ENCODE measurements at regions not wholly inside any gene's neighbourhood (a gene's known extent, or its start where the extent isn't known, plus 50 kb on each side); places are given as distances from the start of the nearest gene placed in this dataset.

DNA sequence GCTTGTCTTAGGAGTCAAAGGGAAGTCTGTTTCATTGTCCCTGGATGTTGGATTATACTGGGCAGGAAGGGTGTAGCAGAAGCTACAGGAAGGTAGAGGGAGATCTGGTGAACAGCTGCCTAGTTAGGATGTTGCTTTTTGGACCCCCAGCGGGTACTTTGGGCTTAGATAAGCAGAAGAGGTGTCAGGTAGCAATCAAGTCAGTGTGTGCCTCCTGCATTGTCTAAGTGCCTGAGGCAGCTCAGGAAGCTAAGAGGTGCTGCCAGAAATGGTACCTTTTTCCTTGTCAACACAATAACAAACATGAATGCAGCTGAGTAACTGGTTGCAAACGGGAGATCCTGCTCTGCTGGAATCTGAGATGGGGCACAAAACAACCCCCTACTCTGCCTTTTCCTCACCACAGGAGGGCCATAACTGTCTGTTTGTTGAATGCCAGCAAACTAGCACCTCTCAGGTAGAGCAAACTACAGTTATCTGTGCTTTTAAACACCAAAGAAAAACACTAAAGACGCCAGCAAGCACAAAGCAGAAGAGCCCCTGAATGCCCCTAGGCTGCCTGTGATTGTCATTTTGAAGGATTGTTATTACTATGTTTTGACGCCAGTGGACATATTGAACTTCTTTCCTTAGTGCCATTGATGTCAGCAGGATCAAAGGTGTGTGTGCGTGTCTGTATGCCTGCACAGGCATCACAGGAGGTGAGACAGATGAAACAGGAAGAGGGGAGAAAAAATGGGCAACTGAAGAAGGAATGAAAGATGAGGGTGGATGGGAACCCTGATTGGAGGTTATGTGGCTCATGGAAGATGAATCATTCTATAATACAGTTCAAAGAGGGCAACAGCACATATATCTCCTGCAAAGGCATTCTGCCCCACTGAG, 151.4 kb downstream of the ETAA1 start:
- 80% methylated on average over 5 of the region's 5 CpGs for WGBS (ENCODE audit: insufficient coverage)
- intact Hi-C loops (cut with micrococcal nuclease): no loop called here
- H3K27me3 Mint-ChIP-seq (ENCODE audit: low read depth in 2 of 2): peaks cover 0 to 9% of the 10 kb centered on the region in 2 donors
- H3K36me3 Mint-ChIP-seq: no peaks in the 10 kb centered on the region
- H3K4me3 Mint-ChIP-seq: no peak overlapping the region
- TF ChIP-seq, protein P1, sequence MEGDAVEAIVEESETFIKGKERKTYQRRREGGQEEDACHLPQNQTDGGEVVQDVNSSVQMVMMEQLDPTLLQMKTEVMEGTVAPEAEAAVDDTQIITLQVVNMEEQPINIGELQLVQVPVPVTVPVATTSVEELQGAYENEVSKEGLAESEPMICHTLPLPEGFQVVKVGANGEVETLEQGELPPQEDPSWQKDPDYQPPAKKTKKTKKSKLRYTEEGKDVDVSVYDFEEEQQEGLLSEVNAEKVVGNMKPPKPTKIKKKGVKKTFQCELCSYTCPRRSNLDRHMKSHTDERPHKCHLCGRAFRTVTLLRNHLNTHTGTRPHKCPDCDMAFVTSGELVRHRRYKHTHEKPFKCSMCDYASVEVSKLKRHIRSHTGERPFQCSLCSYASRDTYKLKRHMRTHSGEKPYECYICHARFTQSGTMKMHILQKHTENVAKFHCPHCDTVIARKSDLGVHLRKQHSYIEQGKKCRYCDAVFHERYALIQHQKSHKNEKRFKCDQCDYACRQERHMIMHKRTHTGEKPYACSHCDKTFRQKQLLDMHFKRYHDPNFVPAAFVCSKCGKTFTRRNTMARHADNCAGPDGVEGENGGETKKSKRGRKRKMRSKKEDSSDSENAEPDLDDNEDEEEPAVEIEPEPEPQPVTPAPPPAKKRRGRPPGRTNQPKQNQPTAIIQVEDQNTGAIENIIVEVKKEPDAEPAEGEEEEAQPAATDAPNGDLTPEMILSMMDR (IDR thresholded peaks at IDR 0.05): no peak
- Histone ChIP-seq H3K27me3 (ENCODE audit: control insufficient read depth, insufficient read depth, low read length) (no peaks in the 10 kb centered on the region), H3K27ac (ENCODE audit: low read length) (no peak overlapping the region), H3K9me3 (ENCODE audit: control insufficient read depth, insufficient read depth, low read length) (peaks cover 2% of the 10 kb centered on the region), H3K36me3 (ENCODE audit: control insufficient read depth, insufficient read depth, low read length) (no peaks in the 10 kb centered on the region), H3K4me1 (ENCODE audit: control insufficient read depth, insufficient read depth, low read length) (no peaks in the 10 kb centered on the region), H3K4me3 (ENCODE audit: low read length) (no peak overlapping the region)
- no peak overlapping the region for H3K27ac Mint-ChIP-seq
- peaks cover 0 to 3% of the 10 kb centered on the region in 2 donors for H3K9me3 Mint-ChIP-seq
- peaks cover 6 to 8% of the 10 kb centered on the region in 2 donors for H3K4me1 Mint-ChIP-seq
- ATAC-seq (no peak), DNase-seq (no peak)

DNA sequence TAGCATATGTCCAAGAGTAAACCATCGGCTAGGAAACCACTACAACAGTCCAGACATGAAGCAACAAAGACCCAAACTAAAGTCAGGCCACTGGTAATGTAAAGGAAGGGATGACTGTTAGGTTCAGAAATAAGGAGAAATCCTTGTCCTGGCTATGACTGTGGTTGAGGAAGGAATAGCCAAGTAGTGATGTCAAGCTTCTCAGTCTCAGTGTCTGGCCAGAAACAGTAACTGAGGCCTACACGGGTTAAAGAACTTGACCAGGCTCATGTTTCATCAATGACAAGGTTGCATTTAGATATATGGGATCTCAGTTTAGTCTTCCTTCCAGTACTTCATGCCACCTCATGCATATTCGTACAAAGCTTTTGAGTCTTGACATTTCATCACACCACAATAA, 162.0 kb downstream of the ETAA1 start:
- Histone ChIP-seq H3K27me3 (ENCODE audit: control insufficient read depth, insufficient read depth, low read length) (no peaks in the 10 kb centered on the region), H3K4me3 (ENCODE audit: low read length) (no peak overlapping the region), H3K4me1 (ENCODE audit: control insufficient read depth, insufficient read depth, low read length) (no peaks in the 10 kb centered on the region), H3K27ac (ENCODE audit: low read length) (no peak overlapping the region), H3K36me3 (ENCODE audit: control insufficient read depth, insufficient read depth, low read length) (no peaks in the 10 kb centered on the region), H3K9me3 (ENCODE audit: control insufficient read depth, insufficient read depth, low read length) (no peaks in the 10 kb centered on the region)
- no peak overlapping the region for H3K4me3 Mint-ChIP-seq
- H3K4me1 Mint-ChIP-seq: no peaks in the 10 kb centered on the region
- no peaks in the 10 kb centered on the region for H3K36me3 Mint-ChIP-seq
- no peak for DNase-seq
- ATAC-seq: no peak
- TF ChIP-seq, protein P1 (IDR thresholded peaks at IDR 0.05): no peak
- peaks cover 0 to 4% of the 10 kb centered on the region in 2 donors for H3K9me3 Mint-ChIP-seq
- WGBS (ENCODE audit: insufficient coverage): 87% methylated on average over 3 of the region's 3 CpGs
- H3K27ac Mint-ChIP-seq: no peak overlapping the region
- intact Hi-C loops (cut with micrococcal nuclease): no loop called here
- H3K27me3 Mint-ChIP-seq (ENCODE audit: low read depth in 2 of 2): peaks cover 4 to 12% of the 10 kb centered on the region in 2 donors

DNA sequence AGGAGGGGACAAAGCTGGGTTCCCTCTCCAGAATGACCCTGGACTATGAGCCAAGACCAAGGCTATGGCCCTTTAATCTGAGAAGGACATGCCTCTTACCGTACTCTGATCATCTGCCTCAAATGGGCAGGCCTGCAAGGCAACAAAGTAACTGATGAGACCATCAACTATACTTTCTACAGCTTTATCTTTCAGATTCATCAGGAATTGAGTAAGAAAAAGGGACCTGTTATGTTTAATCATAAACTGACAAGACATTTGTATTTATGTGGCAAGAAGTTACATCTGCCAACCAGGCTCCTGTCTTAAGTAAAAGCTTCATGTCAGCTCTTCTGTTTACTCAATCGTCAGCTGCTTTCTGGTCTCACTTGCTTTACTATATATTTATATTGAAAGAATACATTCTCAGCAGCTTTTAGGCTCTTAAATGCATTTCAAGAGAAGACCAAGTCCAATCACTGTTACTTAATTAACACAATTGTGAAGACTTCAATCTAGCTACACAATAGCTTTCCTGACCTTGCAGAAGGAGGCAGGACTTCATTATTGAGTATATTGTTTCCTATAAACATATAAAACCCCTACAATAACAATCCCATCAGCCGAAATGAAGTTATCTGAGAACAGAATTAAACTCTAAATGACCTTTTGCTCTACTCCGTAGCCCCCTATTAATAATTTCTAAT, 163.8 kb downstream of the ETAA1 start:
- intact Hi-C loops (cut with micrococcal nuclease): no loop called here
- H3K4me1 Mint-ChIP-seq: no peaks in the 10 kb centered on the region
- TF ChIP-seq, protein P1 (IDR thresholded peaks at IDR 0.05): no peak
- no peak overlapping the region for H3K4me3 ChIP-seq (ENCODE audit: low read length)
- no peak overlapping the region for H3K4me3 Mint-ChIP-seq
- peaks cover 4 to 12% of the 10 kb centered on the region in 2 donors for H3K27me3 Mint-ChIP-seq (ENCODE audit: low read depth in 2 of 2)
- H3K9me3 Mint-ChIP-seq: peaks cover 0 to 4% of the 10 kb centered on the region in 2 donors
- no peak overlapping the region for H3K27ac Mint-ChIP-seq
- no peak overlapping the region for H3K27ac ChIP-seq (ENCODE audit: low read length)
- 94% methylated on average over 2 of the region's 4 CpGs for WGBS (ENCODE audit: insufficient coverage)
- no peak for ATAC-seq
- no peak for DNase-seq
- no peaks in the 10 kb centered on the region for H3K4me1 ChIP-seq (ENCODE audit: control insufficient read depth, insufficient read depth, low read length)
- H3K9me3 ChIP-seq (ENCODE audit: control insufficient read depth, insufficient read depth, low read length): no peaks in the 10 kb centered on the region
- H3K36me3 ChIP-seq (ENCODE audit: control insufficient read depth, insufficient read depth, low read length): no peaks in the 10 kb centered on the region
- H3K27me3 ChIP-seq (ENCODE audit: control insufficient read depth, insufficient read depth, low read length): no peaks in the 10 kb centered on the region
- no peaks in the 10 kb centered on the region for H3K36me3 Mint-ChIP-seq

Measured in natural killer cell (primary cell).